HCT116 (cell line): ENCODE measurements at regions not wholly inside any gene's neighbourhood (a gene's known extent, or its start where the extent isn't known, plus 50 kb on each side); places are given as distances from the start of the nearest gene placed in this dataset.

Experiments
- ATAC-seq: fragments of 200-7000 bp; cut with Tn5 transposase; 2 replicates; pipeline ENCODE4 v1.9.1; 2020; ENCODE audit warnings: mild to moderate bottlenecking, moderate library complexity
- BruUV-seq: library from RNA; stranded (reverse); fragments of 400-500 nt; replicated peaks from 2 replicates; lab custom pipeline; 2021; lab: Mats Ljungman, UMichigan
- CTCF ChIA-PET: fragments of 300-600 bp; sonication (Branson Sonifier 250); formaldehyde crosslinking; loops from one replicate; lab custom pipeline; 2021; ENCODE audit warnings: antibody characterized with exemption; lab: Charles Lee
- POLR2A ChIA-PET: fragments of 300-600, 350-600 bp; sonication (Branson Sonifier 250); formaldehyde crosslinking; loops from one replicate; lab custom pipeline; 2021; ENCODE audit warnings: antibody characterized with exemption; lab: Charles Lee
- RAD21 ChIA-PET, 2 experiments: fragments of 300-600 bp; sonication (Branson Sonifier 250); formaldehyde crosslinking; loops; one replicate each; lab custom pipeline; 2023; ENCODE audit warnings: low total read pairs in 2 of 2; ENCODE audit not compliant: uncharacterized antibody in 2 of 2, unreplicated experiment in 2 of 2, low non-redundant PET in 1 of 2; lab: Charles Lee
- DNase-seq: peaks from one replicate; pipeline ENCODE4 v3.0.0-alpha.2; 2010; ENCODE audit warnings: low read depth, low spot score
- H2AFZ ChIP-seq: fragments of 200-600 bp; shearing (Covaris generic), sonication (generic); 2 replicates; pipeline ENCODE4 v1.6.1; 2017; ENCODE audit warnings: low read depth, mixed run types, mixed read lengths, antibody characterized with exemption, low read length; ENCODE audit not compliant: poor library complexity, severe bottlenecking
- H3K27ac ChIP-seq: 2 replicates; pipeline ENCODE4 v1.5.1; 2012; ENCODE audit warnings: low read depth, low read length
- H3K27me3 ChIP-seq: fragments of 200-600 bp; sonication (generic); 2 replicates; pipeline ENCODE4 v1.6.1; 2016; ENCODE audit warnings: mixed run types, low read length, mixed read lengths; ENCODE audit not compliant: insufficient read depth
- H3K36me3 ChIP-seq, 2 experiments: fragments of 200-500 bp in 1 of 2; fragments of 200-600 bp in 1 of 2; sonication (Bioruptor generic) in 1 of 2; sonication (generic) in 1 of 2; 2 replicates each; pipeline versions ENCODE4 v1.5.1 to v1.6.1; 2014 to 2016; ENCODE audit warnings: low read length in 2 of 2, inconsistent platforms in 1 of 2, mixed read lengths in 1 of 2, mixed run types in 1 of 2; ENCODE audit not compliant: insufficient read depth in 2 of 2, control insufficient read depth in 1 of 2
- H3K4me1 ChIP-seq, 2 experiments: fragments of 200-600 bp in 1 of 2; sonication (generic) in 1 of 2; 2 replicates each; pipeline versions ENCODE4 v1.5.1 to v1.6.1; 2012 to 2017; ENCODE audit warnings: low read length in 2 of 2, inconsistent platforms in 1 of 2, mild to moderate bottlenecking in 1 of 2, mixed read lengths in 1 of 2, mixed run types in 1 of 2, moderate library complexity in 1 of 2; ENCODE audit not compliant: insufficient read depth in 2 of 2, control insufficient read depth in 1 of 2
- H3K4me2 ChIP-seq: fragments of 200-600 bp; sonication (generic); 2 replicates; pipeline ENCODE4 v1.6.1; 2017; ENCODE audit warnings: mixed run types, low read length, mixed read lengths
- H3K4me3 ChIP-seq, 2 experiments: fragments of 200-600 bp in 1 of 2; sonication (generic) in 1 of 2; replicated peaks in 1 of 2; 2 replicates each; pipeline ENCODE4 v1.5.1; 2011 to 2016; ENCODE audit warnings: low read length in 2 of 2, control low read depth in 1 of 2, low read depth in 1 of 2, mild to moderate bottlenecking in 1 of 2, mixed read lengths in 1 of 2, mixed run types in 1 of 2
- H3K79me2 ChIP-seq: fragments of 200-600 bp; sonication (generic); 2 replicates; pipeline ENCODE4 v1.6.1; 2017; ENCODE audit warnings: mild to moderate bottlenecking, mixed run types, low read length, moderate library complexity, mixed read lengths; ENCODE audit not compliant: insufficient read depth
- H3K9ac ChIP-seq: fragments of 200-600 bp; sonication (generic); 2 replicates; pipeline ENCODE4 v1.6.1; 2016; ENCODE audit warnings: low read length, mixed read lengths
- H3K9me2 ChIP-seq: fragments of 200-600 bp; sonication (generic), shearing (Covaris generic); 2 replicates; pipeline ENCODE4 v1.6.1; 2017; ENCODE audit warnings: mixed run types, mild to moderate bottlenecking, moderate library complexity; ENCODE audit not compliant: insufficient read depth
- H3K9me3 ChIP-seq, 2 experiments: fragments of 200-500 bp in 1 of 2; fragments of 200-600 bp in 1 of 2; sonication (Bioruptor generic) in 1 of 2; sonication (generic) in 1 of 2; 2 replicates each; pipeline ENCODE4 v1.6.1; 2014 to 2017; ENCODE audit warnings: low read length in 2 of 2, mixed read lengths in 2 of 2, inconsistent platforms in 1 of 2, low read depth in 1 of 2, mild to moderate bottlenecking in 1 of 2, mixed run types in 1 of 2, moderate library complexity in 1 of 2; ENCODE audit not compliant: control insufficient read depth in 1 of 2, insufficient read depth in 1 of 2
- H4K20me1 ChIP-seq: fragments of 200-600 bp; sonication (generic), shearing (Covaris generic); 2 replicates; pipeline ENCODE4 v1.6.1; 2017; ENCODE audit warnings: mixed run types, mild to moderate bottlenecking, moderate library complexity; ENCODE audit not compliant: insufficient read depth
- ATF3 ChIP-seq: IDR thresholded peaks from 2 replicates; pipeline ENCODE4 v1.6.1; 2012
- CBX3 ChIP-seq: IDR thresholded peaks from 2 replicates; pipeline ENCODE4 v1.6.1; 2012; ENCODE audit warnings: low read depth
- CEBPB ChIP-seq: IDR thresholded peaks from 2 replicates; pipeline ENCODE4 v1.6.1; 2012; ENCODE audit warnings: low read depth
- CTCF ChIP-seq, 3 experiments: fragments of 200-600 bp in 1 of 3; sonication (generic) in 1 of 3; IDR thresholded peaks in 2 of 3; conservative IDR thresholded peaks in 1 of 3; 2 replicates each; pipeline ENCODE4 v1.5.1; 2012 to 2017; ENCODE audit warnings: low read depth in 2 of 3, low read length in 2 of 3, antibody characterized with exemption in 1 of 3, borderline replicate concordance in 1 of 3, control low read depth in 1 of 3, mild to moderate bottlenecking in 1 of 3, mixed read lengths in 1 of 3, mixed run types in 1 of 3, moderate library complexity in 1 of 3; ENCODE audit not compliant: insufficient read depth in 1 of 3
- ELF1 ChIP-seq: IDR thresholded peaks from 2 replicates; pipeline ENCODE4 v1.6.1; 2012; ENCODE audit warnings: low read depth, borderline replicate concordance
- EZH2phosphoT487 ChIP-seq: fragments of 200-600 bp; IDR thresholded peaks from 2 replicates; pipeline ENCODE4 v1.6.1; 2018; ENCODE audit warnings: antibody characterized with exemption, borderline replicate concordance
- FOSL1 ChIP-seq: IDR thresholded peaks from 2 replicates; pipeline ENCODE4 v1.6.1; 2012; ENCODE audit warnings: low read depth
- JUND ChIP-seq: IDR thresholded peaks from 2 replicates; pipeline ENCODE4 v1.6.1; 2012
- POLR2AphosphoS5 ChIP-seq: IDR thresholded peaks from 2 replicates; pipeline ENCODE4 v1.6.1; 2011; ENCODE audit warnings: mild to moderate bottlenecking, low read depth, low read length, moderate library complexity
- RAD21 ChIP-seq: IDR thresholded peaks from 2 replicates; pipeline ENCODE4 v1.6.1; 2012; ENCODE audit warnings: low read depth, mild to moderate bottlenecking
- REST ChIP-seq: IDR thresholded peaks from 2 replicates; pipeline ENCODE4 v1.6.1; 2012; ENCODE audit warnings: low read depth
- SIN3A ChIP-seq: IDR thresholded peaks from 2 replicates; pipeline ENCODE4 v1.6.1; 2012; ENCODE audit warnings: low read depth
- SP1 ChIP-seq: IDR thresholded peaks from 2 replicates; pipeline ENCODE4 v1.6.1; 2012; ENCODE audit warnings: low read depth
- SRF ChIP-seq: IDR thresholded peaks from 2 replicates; pipeline ENCODE4 v1.6.1; 2012; ENCODE audit warnings: low read depth
- ZBTB33 ChIP-seq: IDR thresholded peaks from 2 replicates; pipeline ENCODE4 v1.6.1; 2011; ENCODE audit warnings: mild to moderate bottlenecking, low read length, moderate library complexity; ENCODE audit not compliant: insufficient replicate concordance; ENCODE audit errors: extremely low read depth
- ZFX ChIP-seq: fragments of 450-650 bp; IDR thresholded peaks from 2 replicates; pipeline ENCODE4 v1.6.1; 2017
- intact Hi-C: fragments of 100-400 bp; cut with micrococcal nuclease; formaldehyde crosslinking; loops from 2 replicates; pipeline ENCODE4 v1.10.0; 2022

- H3K36me3 ChIP-seq = no peaks in the 10 kb centered on the region
- intact Hi-C loops = no loop called here
- no peak overlapping the region for H3K9ac ChIP-seq
- POLR2A ChIA-PET = no interaction called here
- H4K20me1 ChIP-seq = no peaks in the 10 kb centered on the region
- no peaks in the 10 kb centered on the region for H3K9me2 ChIP-seq
- H3K9me3 ChIP-seq = no peaks in the 10 kb centered on the region
- H3K4me2 ChIP-seq = no peak overlapping the region
- no peaks in the 10 kb centered on the region for H3K79me2 ChIP-seq
- H3K4me1 ChIP-seq = no peaks in the 10 kb centered on the region
- H3K27ac ChIP-seq = no peak overlapping the region
- RAD21 ChIA-PET = no interaction called here
- CTCF ChIA-PET = no interaction called here
- TF ChIP-seq SP1 = no peak
- no peak for TF ChIP-seq ATF3
- TF ChIP-seq FOSL1 = no peak
- TF ChIP-seq POLR2AphosphoS5 = no peak
- TF ChIP-seq EZH2phosphoT487 = no peak
- TF ChIP-seq CTCF (IDR thresholded peaks at IDR 0.05 in 2 of 3, conservative IDR thresholded peaks at IDR 0.05 in 1 of 3; ENCODE audit: borderline replicate concordance in 1 of 3, insufficient read depth in 1 of 3, low read depth in 2 of 3, low read length in 2 of 3) = no peak
- TF ChIP-seq JUND = no peak
- TF ChIP-seq SIN3A = no peak
- TF ChIP-seq CBX3 = no peak
- TF ChIP-seq ZFX = no peak
- TF ChIP-seq ELF1 = no peak
- TF ChIP-seq ZBTB33 = no peak
- TF ChIP-seq REST = no peak
- TF ChIP-seq SRF = no peak
- no peak for TF ChIP-seq RAD21
- no peak for TF ChIP-seq CEBPB
- ATAC-seq (no peak), DNase-seq (no peak)
- H3K4me3 ChIP-seq = no peak overlapping the region
- BruUV-seq = no TSS peak
- H3K27me3 ChIP-seq = no peaks in the 10 kb centered on the region
- no peak overlapping the region for H2AFZ ChIP-seq
These were observed 58.1 kb upstream of the KYNU start for GRCh38 chr2:142819411-142819810.
